ENCODE measurements at regions not wholly inside any gene's neighbourhood (a gene's known extent, or its start where the extent isn't known, plus 50 kb on each side); places are given as distances from the start of the nearest gene placed in this dataset.

GRCh38 chr6:871503-871902 lies 178.6 kb upstream of the EXOC2 start:
- H3K4me1 Mint-ChIP-seq: 0 out of 2 replicates have a peak, but pooled peaks cover 4% of the 10 kb centered on the region
- H3K4me3 Mint-ChIP-seq: no peak overlapping the region
- no peaks in the 10 kb centered on the region for H3K27me3 Mint-ChIP-seq (ENCODE audit: low read depth)
- H3K9me3 Mint-ChIP-seq: peaks cover 5% of the 10 kb centered on the region
- no peak for DNase-seq (ENCODE audit: low spot score)
- CTCF ChIA-PET: no interaction called here
- no peak for ATAC-seq
- no peaks in the 10 kb centered on the region for H3K36me3 Mint-ChIP-seq
- POLR2A ChIA-PET: no interaction called here
- TF ChIP-seq, protein P1, sequence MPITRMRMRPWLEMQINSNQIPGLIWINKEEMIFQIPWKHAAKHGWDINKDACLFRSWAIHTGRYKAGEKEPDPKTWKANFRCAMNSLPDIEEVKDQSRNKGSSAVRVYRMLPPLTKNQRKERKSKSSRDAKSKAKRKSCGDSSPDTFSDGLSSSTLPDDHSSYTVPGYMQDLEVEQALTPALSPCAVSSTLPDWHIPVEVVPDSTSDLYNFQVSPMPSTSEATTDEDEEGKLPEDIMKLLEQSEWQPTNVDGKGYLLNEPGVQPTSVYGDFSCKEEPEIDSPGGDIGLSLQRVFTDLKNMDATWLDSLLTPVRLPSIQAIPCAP (CRISPR knock-in tag; IDR thresholded peaks at IDR 0.05): no peak
- no peak for TF ChIP-seq HMGA2 (CRISPR knock-in tag; IDR thresholded peaks at IDR 0.05)
- no peak for TF ChIP-seq ELF4 (CRISPR knock-in tag; IDR thresholded peaks at IDR 0.05; ENCODE audit: low read depth)
- no peak for TF ChIP-seq PRRX2 (CRISPR knock-in tag; IDR thresholded peaks at IDR 0.05)
- TF ChIP-seq ZMAT4 (CRISPR knock-in tag; IDR thresholded peaks at IDR 0.05): no peak
- no peak for TF ChIP-seq ZNF396 (CRISPR knock-in tag; IDR thresholded peaks at IDR 0.05; ENCODE audit: borderline replicate concordance)
- TF ChIP-seq ZNF317 (CRISPR knock-in tag; IDR thresholded peaks at IDR 0.05; ENCODE audit: borderline replicate concordance, low read depth): no peak
- H3K27ac Mint-ChIP-seq: no peak overlapping the region

- DNase-seq (ENCODE audit: low spot score): no peak
- no peak for ATAC-seq
- ChIA-PET CTCF (no interaction called here), POLR2A (no interaction called here)
- Mint-ChIP-seq H3K27me3 (ENCODE audit: low read depth) (no peaks in the 10 kb centered on the region), H3K4me3 (no peak overlapping the region), H3K36me3 (no peaks in the 10 kb centered on the region), H3K27ac (no peak overlapping the region), H3K4me1 (0 out of 2 replicates have a peak, but pooled peaks cover 4% of the 10 kb centered on the region), H3K9me3 (peaks cover 5% of the 10 kb centered on the region)
- no peak for TF ChIP-seq ZNF232 (CRISPR knock-in tag; IDR thresholded peaks at IDR 0.05)
- no peak for TF ChIP-seq NFYB (CRISPR knock-in tag; conservative IDR thresholded peaks at IDR 0.05; ENCODE audit: low read depth)
- no peak for TF ChIP-seq ZNF219 (CRISPR knock-in tag; IDR thresholded peaks at IDR 0.05; ENCODE audit: borderline replicate concordance)
- TF ChIP-seq NFE2L1 (CRISPR knock-in tag; IDR thresholded peaks at IDR 0.05): no peak
- TF ChIP-seq ARID4B (CRISPR knock-in tag; IDR thresholded peaks at IDR 0.05; ENCODE audit: borderline replicate concordance): no peak
- TF ChIP-seq, protein P2, sequence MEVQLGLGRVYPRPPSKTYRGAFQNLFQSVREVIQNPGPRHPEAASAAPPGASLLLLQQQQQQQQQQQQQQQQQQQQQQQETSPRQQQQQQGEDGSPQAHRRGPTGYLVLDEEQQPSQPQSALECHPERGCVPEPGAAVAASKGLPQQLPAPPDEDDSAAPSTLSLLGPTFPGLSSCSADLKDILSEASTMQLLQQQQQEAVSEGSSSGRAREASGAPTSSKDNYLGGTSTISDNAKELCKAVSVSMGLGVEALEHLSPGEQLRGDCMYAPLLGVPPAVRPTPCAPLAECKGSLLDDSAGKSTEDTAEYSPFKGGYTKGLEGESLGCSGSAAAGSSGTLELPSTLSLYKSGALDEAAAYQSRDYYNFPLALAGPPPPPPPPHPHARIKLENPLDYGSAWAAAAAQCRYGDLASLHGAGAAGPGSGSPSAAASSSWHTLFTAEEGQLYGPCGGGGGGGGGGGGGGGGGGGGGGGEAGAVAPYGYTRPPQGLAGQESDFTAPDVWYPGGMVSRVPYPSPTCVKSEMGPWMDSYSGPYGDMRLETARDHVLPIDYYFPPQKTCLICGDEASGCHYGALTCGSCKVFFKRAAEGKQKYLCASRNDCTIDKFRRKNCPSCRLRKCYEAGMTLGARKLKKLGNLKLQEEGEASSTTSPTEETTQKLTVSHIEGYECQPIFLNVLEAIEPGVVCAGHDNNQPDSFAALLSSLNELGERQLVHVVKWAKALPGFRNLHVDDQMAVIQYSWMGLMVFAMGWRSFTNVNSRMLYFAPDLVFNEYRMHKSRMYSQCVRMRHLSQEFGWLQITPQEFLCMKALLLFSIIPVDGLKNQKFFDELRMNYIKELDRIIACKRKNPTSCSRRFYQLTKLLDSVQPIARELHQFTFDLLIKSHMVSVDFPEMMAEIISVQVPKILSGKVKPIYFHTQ (CRISPR knock-in tag; IDR thresholded peaks at IDR 0.05): no peak
- TF ChIP-seq TCF7 (CRISPR knock-in tag; IDR thresholded peaks at IDR 0.05; ENCODE audit: low read depth): no peak
- no peak for TF ChIP-seq ELF4 (CRISPR knock-in tag; IDR thresholded peaks at IDR 0.05; ENCODE audit: low read depth)
- TF ChIP-seq ZNF121 (CRISPR knock-in tag; IDR thresholded peaks at IDR 0.05): no peak
- TF ChIP-seq PRRX2 (CRISPR knock-in tag; IDR thresholded peaks at IDR 0.05): no peak
- no peak for TF ChIP-seq MXD4 (CRISPR knock-in tag; IDR thresholded peaks at IDR 0.05; ENCODE audit: borderline replicate concordance)
- TF ChIP-seq, protein P3, sequence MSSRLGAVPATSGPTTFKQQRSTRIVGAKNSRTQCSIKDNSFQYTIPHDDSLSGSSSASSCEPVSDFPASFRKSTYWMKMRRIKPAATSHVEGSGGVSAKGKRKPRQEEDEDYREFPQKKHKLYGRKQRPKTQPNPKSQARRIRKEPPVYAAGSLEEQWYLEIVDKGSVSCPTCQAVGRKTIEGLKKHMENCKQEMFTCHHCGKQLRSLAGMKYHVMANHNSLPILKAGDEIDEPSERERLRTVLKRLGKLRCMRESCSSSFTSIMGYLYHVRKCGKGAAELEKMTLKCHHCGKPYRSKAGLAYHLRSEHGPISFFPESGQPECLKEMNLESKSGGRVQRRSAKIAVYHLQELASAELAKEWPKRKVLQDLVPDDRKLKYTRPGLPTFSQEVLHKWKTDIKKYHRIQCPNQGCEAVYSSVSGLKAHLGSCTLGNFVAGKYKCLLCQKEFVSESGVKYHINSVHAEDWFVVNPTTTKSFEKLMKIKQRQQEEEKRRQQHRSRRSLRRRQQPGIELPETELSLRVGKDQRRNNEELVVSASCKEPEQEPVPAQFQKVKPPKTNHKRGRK (CRISPR knock-in tag; IDR thresholded peaks at IDR 0.05; ENCODE audit: borderline replicate concordance): no peak
- TF ChIP-seq MYBL2 (CRISPR knock-in tag; IDR thresholded peaks at IDR 0.05): no peak
- no peak for TF ChIP-seq HMGXB4 (CRISPR knock-in tag; IDR thresholded peaks at IDR 0.05)
Observed at GRCh38 chr6:870096-870495, 177.2 kb upstream of the EXOC2 start.
